GM18507 (cell line): ENCODE measurements at regions not wholly inside any gene's neighbourhood (a gene's known extent, or its start where the extent isn't known, plus 50 kb on each side); places are given as distances from the start of the nearest gene placed in this dataset.

Source experiments
- DNase-seq: peaks from one replicate; pipeline ENCODE4 v3.0.0; 2011; ENCODE audit warnings: low read depth; ENCODE audit not compliant: insufficient read length; ENCODE audit errors: extremely low spot score
- FAIRE-seq: peaks from 2 replicates; lab custom pipeline; 2011; peaks lifted over from hg19 to GRCh38; lab: Jason Lieb, UNC

DNA sequence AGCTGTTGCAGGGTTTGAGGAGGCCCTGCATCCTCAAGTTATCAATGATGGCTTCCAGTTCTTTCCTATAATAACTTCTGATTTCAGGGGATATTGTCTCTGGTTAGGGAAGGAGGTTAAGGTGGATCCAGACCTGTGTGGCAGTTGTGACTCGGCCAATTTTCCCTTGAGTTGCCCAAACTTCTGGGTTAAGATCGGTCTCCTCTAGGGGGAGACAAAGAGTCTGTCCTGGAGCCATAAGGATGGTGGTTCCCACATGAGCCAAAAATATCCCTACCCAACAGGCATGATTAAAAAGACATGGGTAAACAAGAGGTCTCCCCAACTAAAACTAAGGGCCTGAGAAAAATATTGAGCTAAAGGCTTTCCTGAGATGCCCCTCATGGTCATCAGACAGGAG, 227.5 kb upstream of the MDFIC2 start:
- FAIRE-seq (no peak), DNase-seq (no peak)

DNA sequence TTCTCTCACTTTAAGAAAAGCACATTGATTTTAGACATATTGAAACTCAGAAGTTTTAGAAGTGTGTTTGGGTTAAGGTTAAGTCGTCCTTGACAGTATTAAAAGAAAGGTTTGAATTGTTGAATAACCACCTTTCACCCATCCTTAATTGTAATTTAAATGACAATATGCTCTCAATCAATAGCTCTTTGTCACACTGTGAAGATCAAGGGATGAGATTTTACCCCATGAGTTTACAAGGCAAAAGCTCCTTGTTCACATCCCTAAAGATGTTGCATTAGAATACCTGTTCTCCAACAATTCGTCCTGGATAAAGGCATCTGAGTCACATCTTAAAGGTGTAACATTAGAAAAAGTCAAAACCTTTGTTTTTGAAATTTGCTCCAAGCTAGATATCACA, 220.4 kb upstream of the MDFIC2 start:
- no peak for FAIRE-seq
- DNase-seq: no peak

- FAIRE-seq (no peak), DNase-seq (no peak)
These were observed 219.5 kb upstream of the MDFIC2 start for GRCh38 chr3:70531838-70532489.

DNA sequence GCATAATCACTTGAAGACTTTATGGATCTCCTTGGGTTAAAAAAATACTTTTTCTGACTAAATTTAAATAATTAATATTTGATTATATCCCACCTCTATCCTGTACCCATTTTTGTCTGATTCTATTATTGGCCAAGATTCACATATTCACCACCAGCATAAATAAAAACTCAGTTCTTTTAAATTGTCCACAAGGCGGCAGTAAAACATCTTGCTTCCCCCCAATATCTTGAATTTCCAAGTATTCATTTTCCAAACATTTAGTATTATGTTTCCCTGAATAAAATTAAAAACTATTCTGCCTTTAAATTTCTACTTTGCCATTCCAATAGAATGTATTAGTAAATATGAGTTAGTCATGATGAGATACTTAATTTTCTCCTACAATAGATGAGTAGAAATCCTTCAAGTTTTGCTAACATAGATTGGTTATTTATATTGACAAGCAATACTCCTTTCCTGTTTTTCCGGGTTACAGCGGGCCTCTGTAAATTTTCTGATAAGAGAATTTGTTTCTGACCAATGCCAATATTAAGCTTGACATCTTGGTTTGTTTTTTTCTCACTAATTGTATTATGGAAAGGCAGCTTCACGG, 218.7 kb upstream of the MDFIC2 start:
- no peak for DNase-seq
- no peak for FAIRE-seq

- FAIRE-seq (no peak), DNase-seq (no peak)
These were observed 218.2 kb upstream of the MDFIC2 start for GRCh38 chr3:70530626-70531025.

DNA sequence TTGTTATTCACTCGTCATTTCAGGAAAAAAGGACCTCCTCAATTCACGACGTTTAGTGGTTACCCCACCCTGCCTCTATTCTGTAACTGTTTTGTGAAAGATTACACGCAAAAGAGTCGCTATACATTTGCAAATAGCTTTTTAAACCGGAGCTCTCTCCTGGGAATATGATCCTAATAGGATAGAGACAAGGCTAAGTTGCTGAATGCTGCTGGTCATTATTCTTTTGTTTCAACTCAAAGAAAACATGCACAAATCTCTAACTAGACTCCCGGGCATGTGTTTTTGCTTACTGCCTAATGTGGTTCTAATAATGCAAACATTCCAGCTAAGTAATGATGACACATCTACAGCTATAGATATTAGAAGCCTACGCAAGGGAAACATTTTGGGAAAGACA, 214.6 kb upstream of the MDFIC2 start:
- DNase-seq (no peak), FAIRE-seq (no peak)

DNA sequence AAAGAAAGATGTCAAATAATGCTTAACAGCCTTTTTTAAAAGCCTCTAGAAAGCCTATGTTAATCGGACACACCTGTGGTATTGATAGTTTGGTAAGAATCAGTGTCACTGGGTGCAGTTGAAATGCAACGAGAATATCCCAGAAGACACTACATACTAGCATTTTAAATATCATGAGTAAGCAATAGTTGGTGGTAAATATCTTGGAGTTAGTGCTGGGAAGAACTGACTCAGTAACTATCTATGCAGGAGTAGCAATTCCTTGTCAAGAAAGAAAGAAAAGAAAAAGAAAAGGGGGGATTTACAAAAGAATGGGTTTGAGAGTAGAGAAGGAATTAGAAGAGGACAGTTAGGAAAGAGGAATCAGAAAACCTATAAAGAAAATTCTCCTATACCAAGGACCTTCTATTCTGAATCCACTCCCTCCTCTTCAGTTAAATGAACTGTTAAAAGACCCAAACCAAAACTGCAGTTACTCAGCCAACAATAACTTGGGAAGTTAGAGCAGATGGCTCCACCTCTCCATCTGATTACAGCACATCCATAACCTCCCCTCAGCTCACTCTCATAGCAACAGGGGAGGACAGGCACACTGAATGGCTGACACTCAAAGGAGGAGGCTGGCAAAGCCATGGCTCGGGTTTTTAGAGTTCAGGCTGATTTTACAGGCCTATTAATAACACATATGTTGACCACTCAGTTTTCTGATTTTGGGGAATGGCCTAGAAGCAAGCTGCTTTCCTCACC, 207.6 kb upstream of the MDFIC2 start:
- FAIRE-seq (no peak), DNase-seq (no peak)

GRCh38 chr3:70519026-70519425, 206.6 kb upstream of the MDFIC2 start:
- FAIRE-seq (no peak), DNase-seq (no peak)

DNA sequence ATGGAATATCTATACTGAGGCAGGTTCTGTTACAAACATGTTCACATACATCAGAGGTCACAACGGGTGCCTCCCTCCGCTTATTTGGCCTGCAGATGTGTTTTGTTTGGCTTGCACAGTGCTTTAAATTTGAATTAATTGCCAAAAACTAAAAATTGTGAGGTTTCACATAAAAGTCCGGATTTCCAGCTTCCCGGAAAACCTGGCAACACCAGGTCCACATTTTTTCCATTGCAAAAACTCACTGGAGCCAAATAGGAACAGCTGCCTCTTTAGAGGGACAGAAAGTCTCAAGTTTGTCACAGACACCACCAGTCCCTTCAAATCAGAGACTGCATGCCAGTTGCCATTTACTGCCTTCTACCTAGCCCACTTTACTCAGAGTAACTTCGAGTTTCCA, 205.9 kb upstream of the MDFIC2 start:
- FAIRE-seq (no peak), DNase-seq (no peak)

- no peak for FAIRE-seq
These were observed 204.9 kb upstream of the MDFIC2 start for GRCh38 chr3:70517124-70517890.

GRCh38 chr3:70516076-70516475, 203.6 kb upstream of the MDFIC2 start:
- no peak for FAIRE-seq
- no peak for DNase-seq

More at GRCh38 chr3:70517124-70517890, 204.9 kb upstream of the MDFIC2 start:
- no peak for DNase-seq

GRCh38 chr3:70507486-70507885, 195.0 kb upstream of the MDFIC2 start:
- no peak for DNase-seq
- FAIRE-seq: no peak

DNA sequence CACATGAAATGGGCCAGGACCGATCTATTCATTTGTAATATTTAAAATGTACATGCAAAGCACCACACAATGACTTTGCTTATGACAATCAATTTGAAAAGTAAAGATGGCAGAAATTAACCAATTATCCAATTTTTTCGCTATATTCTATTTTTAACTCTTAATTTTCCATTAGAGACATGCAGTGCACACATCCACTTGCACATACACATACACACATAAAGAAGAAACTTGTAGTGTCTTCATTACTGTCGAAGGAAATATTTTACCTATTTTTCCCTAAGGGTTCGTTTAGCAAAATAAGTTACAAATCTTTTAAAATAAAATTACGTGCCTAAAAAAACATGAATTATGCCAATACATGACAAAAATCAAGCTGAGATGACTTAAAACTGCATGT, 194.3 kb upstream of the MDFIC2 start:
- FAIRE-seq: no peak

DNA sequence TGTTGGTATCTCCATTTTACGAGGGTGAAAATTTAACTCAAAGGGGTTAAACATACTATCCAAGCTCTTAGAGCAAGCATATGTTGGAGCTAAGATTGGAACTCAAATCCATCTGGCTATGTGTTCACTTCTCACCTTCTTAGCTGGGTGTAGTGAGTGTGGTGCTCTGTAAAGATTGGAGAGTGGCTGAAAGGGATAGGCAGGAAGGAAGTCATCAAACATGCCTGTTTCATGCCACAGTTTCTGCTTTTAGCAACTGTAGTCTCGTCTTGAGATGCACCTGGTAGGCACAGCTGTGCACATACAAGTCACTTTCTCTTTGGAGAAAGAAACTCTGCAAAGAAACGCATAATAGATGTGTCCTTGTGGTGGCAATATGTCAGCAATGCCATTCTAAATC, 189.1 kb upstream of the MDFIC2 start:
- FAIRE-seq (no peak), DNase-seq (no peak)

More for the DNA sequence above, 194.3 kb upstream of the MDFIC2 start:
- no peak for DNase-seq

DNA sequence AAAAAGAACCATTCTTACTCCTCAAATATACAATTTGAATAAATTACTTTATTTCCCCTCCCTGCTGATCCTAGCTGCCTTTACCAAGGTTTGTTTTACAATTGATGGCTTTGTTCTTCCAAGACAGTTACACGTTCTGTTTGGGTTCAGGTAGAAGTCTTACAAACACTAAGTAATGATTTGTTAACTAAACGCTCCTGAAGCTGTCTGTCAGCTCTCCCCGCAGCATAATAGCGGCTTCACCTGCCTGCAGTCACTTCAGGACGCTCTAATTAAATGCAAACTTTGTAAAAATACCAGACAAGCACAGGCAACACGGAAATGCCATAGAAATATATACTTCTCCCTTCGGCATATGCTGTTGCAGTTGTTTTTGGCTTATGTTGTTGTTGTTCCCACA, 176.4 kb upstream of the MDFIC2 start:
- no peak for DNase-seq
- no peak for FAIRE-seq

DNA sequence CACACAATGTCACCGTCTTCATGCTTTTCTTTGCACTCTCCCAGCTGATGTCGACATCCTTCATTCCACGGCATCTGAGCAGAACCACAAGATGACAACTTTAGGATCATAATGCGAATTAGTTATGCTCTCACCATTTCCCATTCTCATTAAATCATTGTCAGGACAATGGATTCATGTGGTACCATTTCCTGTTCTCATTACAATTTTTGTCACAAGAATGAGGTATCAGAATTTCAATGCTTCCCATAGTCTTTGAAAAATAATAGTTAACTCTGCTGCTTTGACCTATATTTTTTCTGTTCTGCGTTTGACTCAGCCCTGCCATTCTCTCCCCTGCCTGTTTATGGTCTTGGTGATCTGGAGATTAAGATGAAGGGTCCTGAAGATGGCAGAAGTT, 175.7 kb upstream of the MDFIC2 start:
- no peak for FAIRE-seq
- DNase-seq: no peak

- no peak for FAIRE-seq
- DNase-seq: no peak
These were observed 174.1 kb upstream of the MDFIC2 start for GRCh38 chr3:70486414-70487017.

- no peak for DNase-seq
These were observed 163.7 kb upstream of the MDFIC2 start for GRCh38 chr3:70476174-70476573.

DNA sequence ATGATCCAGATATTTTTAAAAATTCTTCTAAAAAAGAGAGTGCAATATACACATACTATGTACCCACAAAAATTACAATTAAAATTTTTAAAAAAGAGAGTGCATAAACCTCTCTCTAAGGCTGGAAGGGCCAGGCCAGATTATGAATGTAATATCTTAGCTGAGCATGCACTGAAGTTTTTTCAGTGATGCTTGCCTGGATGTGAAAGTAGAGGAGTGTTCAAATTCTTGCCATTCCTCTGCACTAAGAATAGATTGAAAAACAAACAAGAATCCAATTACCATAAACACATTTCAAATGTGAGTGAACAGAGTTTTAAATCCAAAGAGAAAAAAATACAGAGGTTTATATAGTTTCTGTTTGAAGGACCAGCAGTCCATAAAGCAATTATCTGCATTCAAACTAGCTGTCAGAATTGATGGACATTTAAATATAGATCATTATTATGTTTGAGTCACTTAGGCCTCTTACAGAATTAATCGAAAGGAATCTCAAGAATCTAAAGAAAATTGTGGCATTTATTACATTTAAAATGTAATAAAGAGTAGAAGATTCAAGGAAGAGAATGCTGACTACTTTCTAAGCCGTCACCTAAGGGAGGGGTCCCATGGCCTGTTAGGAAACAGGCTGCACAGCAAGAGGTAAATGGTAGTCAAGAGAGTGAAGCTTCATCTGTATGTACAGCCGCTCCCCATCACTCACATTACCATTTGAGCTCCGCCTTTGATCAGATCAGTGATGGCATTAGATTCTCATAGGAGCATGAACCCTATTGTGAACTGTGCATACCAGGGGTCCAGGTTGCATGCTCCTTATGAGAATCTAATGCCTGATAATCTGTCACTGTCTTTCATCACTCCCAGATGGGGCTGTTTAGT, 159.3 kb upstream of the MDFIC2 start:
- FAIRE-seq: no peak
- DNase-seq: no peak

More at GRCh38 chr3:70476174-70476573, 163.7 kb upstream of the MDFIC2 start:
- FAIRE-seq: no peak
